GM12891 (cell line): ENCODE measurements at regions not wholly inside any gene's neighbourhood (a gene's known extent, or its start where the extent isn't known, plus 50 kb on each side); places are given as distances from the start of the nearest gene placed in this dataset.

Source experiments
- POLR2A ChIP-seq: IDR thresholded peaks from 2 replicates; pipeline ENCODE4 v1.6.1; 2011; ENCODE audit warnings: low read depth, low read length, control low read depth
- POLR2AphosphoS5 ChIP-seq: IDR thresholded peaks from 2 replicates; pipeline ENCODE4 v1.6.1; 2011; ENCODE audit warnings: low read depth, low read length, control low read depth
- TAF1 ChIP-seq: IDR thresholded peaks from 2 replicates; pipeline ENCODE4 v1.6.1; 2011; ENCODE audit warnings: low read depth, low read length, control low read depth

DNA sequence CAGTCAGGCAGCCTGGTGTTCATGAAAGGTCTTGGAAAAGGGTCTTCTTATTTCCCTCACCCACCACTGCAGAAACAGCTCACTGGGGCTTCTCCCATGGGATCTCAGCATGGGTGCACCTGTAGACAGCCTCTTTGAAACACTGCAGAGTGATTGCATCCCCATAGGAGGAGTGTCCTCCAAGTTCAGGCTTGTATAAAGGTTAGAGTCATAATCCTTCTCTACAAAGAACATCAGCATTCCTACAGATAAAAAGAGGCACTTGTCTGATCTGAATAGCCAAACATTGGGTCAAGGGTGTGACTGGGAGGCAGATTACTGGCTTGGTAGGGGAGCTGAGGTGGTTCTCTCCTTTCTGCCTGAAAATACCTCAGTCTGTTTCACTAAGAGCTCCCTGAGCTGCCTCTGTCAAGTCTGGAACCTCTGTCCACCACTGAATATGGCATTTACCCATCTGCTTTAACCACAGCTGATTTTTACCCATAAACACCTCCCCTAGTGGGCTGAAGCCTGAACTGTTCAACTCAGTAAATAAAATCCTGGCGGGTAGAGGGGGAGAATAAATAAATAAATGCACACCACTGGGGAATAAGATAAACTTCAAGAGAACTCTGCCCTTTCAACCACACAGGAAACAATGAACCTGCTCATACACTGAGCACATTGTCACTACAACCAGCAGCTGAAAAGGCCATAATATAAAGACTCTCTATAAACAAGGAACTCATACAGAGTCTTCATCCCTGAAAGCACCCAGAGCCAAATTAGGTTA, 120.7 kb upstream of the SCAF11 start:
- TF ChIP-seq TAF1 (no peak), POLR2A (no peak), POLR2AphosphoS5 (no peak)
